Fibroblast of lung (primary cell): ENCODE measurements at regions not wholly inside any gene's neighbourhood (a gene's known extent, or its start where the extent isn't known, plus 50 kb on each side); places are given as distances from the start of the nearest gene placed in this dataset.

Experiments used
- DNase-seq, 2 donors: peaks; one replicate each; pipeline versions ENCODE4 v3.0.0 to v3.0.0-alpha.2; 2010; ENCODE audit warnings: low read depth in 2 of 2
- H2AFZ ChIP-seq: 2 replicates; pipeline ENCODE4 v1.5.1; 2012; ENCODE audit warnings: low read length, control low read depth, inconsistent platforms
- H3K27ac ChIP-seq: 2 replicates; pipeline ENCODE4 v1.5.1; 2011; ENCODE audit warnings: low read length, control low read depth; ENCODE audit not compliant: insufficient read depth
- H3K27me3 ChIP-seq: 2 replicates; pipeline ENCODE4 v1.5.1; 2011; ENCODE audit warnings: mild to moderate bottlenecking, low read length; ENCODE audit not compliant: control insufficient read depth, insufficient read depth
- H3K36me3 ChIP-seq: 2 replicates; pipeline ENCODE4 v1.5.1; 2011; ENCODE audit warnings: low read length; ENCODE audit not compliant: control insufficient read depth, insufficient read depth
- H3K4me1 ChIP-seq: 2 replicates; pipeline ENCODE4 v1.5.1; 2011; ENCODE audit warnings: low read length; ENCODE audit not compliant: control insufficient read depth, insufficient read depth; ENCODE audit errors: extremely low read depth
- H3K4me2 ChIP-seq: 2 replicates; pipeline ENCODE4 v1.5.1; 2011; ENCODE audit warnings: low read length, control low read depth; ENCODE audit not compliant: insufficient read depth; ENCODE audit errors: extremely low read depth
- H3K4me3 ChIP-seq, 4 experiments: fragments of 200-600 bp in 1 of 4; sonication (generic) in 1 of 4; replicated peaks in 1 of 4; 2 replicates each; pipeline ENCODE4 v1.5.1; 2011 to 2016; ENCODE audit warnings: low read length in 4 of 4, low read depth in 3 of 4, mild to moderate bottlenecking in 3 of 4, control low read depth in 2 of 4, inconsistent platforms in 1 of 4, mixed read lengths in 1 of 4; ENCODE audit not compliant: insufficient read depth in 1 of 4; ENCODE audit errors: control extremely low read depth in 1 of 4
- H3K79me2 ChIP-seq: 2 replicates; pipeline ENCODE4 v1.5.1; 2012; ENCODE audit warnings: mild to moderate bottlenecking, low read length, inconsistent platforms; ENCODE audit not compliant: control insufficient read depth, insufficient read depth
- H3K9ac ChIP-seq: 2 replicates; pipeline ENCODE4 v1.5.1; 2011; ENCODE audit warnings: mild to moderate bottlenecking, low read length, control low read depth; ENCODE audit not compliant: insufficient read depth
- H3K9me3 ChIP-seq: 2 replicates; pipeline ENCODE4 v1.5.1; 2012; ENCODE audit warnings: low read depth, low read length; ENCODE audit not compliant: control insufficient read depth, insufficient read depth
- H4K20me1 ChIP-seq: 2 replicates; pipeline ENCODE4 v1.5.1; 2011; ENCODE audit warnings: low read length; ENCODE audit not compliant: control insufficient read depth, insufficient read depth; ENCODE audit errors: extremely low read depth
- CTCF ChIP-seq, 2 donors: IDR thresholded peaks in 1 of 2; conservative IDR thresholded peaks in 1 of 2; 1 replicate in 1 of 2; 2 replicates in 1 of 2; pipeline ENCODE4 v1.5.1; 2011 to 2012; ENCODE audit warnings: low read length in 2 of 2, control low read depth in 1 of 2, inconsistent platforms in 1 of 2, low read depth in 1 of 2, mild to moderate bottlenecking in 1 of 2
- EZH2 ChIP-seq: IDR thresholded peaks from 2 replicates; pipeline ENCODE4 v1.5.1; 2012; ENCODE audit warnings: low read length, control low read depth, mild to moderate bottlenecking; ENCODE audit errors: missing control alignments

DNA sequence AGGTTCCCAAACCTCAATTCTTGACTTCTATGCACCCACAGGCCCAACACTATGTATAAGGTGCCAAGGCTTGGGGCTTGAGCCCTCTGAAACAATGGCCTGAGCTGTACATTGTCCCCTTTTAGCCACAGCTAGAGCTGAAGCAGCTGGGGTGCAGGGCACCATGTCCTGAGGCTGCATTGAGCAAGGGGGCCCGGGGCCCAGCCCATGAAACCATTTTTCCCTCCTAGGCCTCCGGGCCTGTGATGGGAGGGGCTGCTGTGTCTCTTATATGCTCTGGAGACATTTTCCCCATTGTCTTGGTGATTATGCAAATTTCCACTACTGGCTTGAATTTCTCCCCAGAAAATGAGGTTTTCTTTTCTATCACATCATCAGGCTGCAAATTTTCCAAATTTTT lies 155.5 kb downstream of the FASLG start:
- no peak overlapping the region for H2AFZ ChIP-seq

GRCh38 chr1:172815740-172816139 lies 156.8 kb downstream of the FASLG start:
- Histone ChIP-seq H3K4me3 (no peak overlapping the region), H3K36me3 (no peaks in the 10 kb centered on the region), H3K4me1 (peaks cover 4% of the 10 kb centered on the region), H4K20me1 (no peaks in the 10 kb centered on the region), H3K27ac (no peak overlapping the region), H3K4me2 (no peak overlapping the region), H3K27me3 (no peaks in the 10 kb centered on the region), H3K79me2 (no peaks in the 10 kb centered on the region), H2AFZ (no peak overlapping the region), H3K9ac (no peak overlapping the region), H3K9me3 (no peaks in the 10 kb centered on the region)
- DNase-seq = peak in 1 of 2 donors; percentile 65
- TF ChIP-seq EZH2 (no peak), CTCF (conservative IDR thresholded peaks at IDR 0.05 in 1 of 2, IDR thresholded peaks at IDR 0.05 in 1 of 2; ENCODE audit: low read depth in 1 of 2, low read length in 2 of 2) (no peak)

More for the DNA sequence above, 155.5 kb downstream of the FASLG start:
- Histone ChIP-seq H3K36me3 (no peaks in the 10 kb centered on the region), H3K4me2 (no peak overlapping the region), H3K27ac (no peak overlapping the region), H3K4me3 (no peak overlapping the region), H3K27me3 (no peaks in the 10 kb centered on the region), H3K4me1 (peaks cover 4% of the 10 kb centered on the region), H4K20me1 (no peaks in the 10 kb centered on the region), H3K9ac (no peak overlapping the region), H3K9me3 (no peaks in the 10 kb centered on the region), H3K79me2 (no peaks in the 10 kb centered on the region)
- DNase-seq = no peak
- TF ChIP-seq CTCF (conservative IDR thresholded peaks at IDR 0.05 in 1 of 2, IDR thresholded peaks at IDR 0.05 in 1 of 2; ENCODE audit: low read depth in 1 of 2, low read length in 2 of 2) = no peak
- TF ChIP-seq EZH2 = no peak

GRCh38 chr1:172818841-172819527 lies 160.1 kb downstream of the FASLG start:
- H3K4me1 ChIP-seq = peaks cover 13% of the 10 kb centered on the region
- H3K27ac ChIP-seq = no peak overlapping the region
- no peak overlapping the region for H3K4me3 ChIP-seq
- peak overlapping the region; percentile 47 for H2AFZ ChIP-seq
- H3K9ac ChIP-seq = no peak overlapping the region
- H3K36me3 ChIP-seq = no peaks in the 10 kb centered on the region
- H4K20me1 ChIP-seq = no peaks in the 10 kb centered on the region
- H3K4me2 ChIP-seq = no peak overlapping the region
- H3K9me3 ChIP-seq = no peaks in the 10 kb centered on the region
- DNase-seq = peak; percentile 53 to 63
- no peaks in the 10 kb centered on the region for H3K27me3 ChIP-seq
- H3K79me2 ChIP-seq = no peaks in the 10 kb centered on the region
- TF ChIP-seq EZH2 (no peak), CTCF (conservative IDR thresholded peaks at IDR 0.05 in 1 of 2, IDR thresholded peaks at IDR 0.05 in 1 of 2; ENCODE audit: low read depth in 1 of 2, low read length in 2 of 2) (no peak)
